GM10847 (cell line): ENCODE measurements at regions not wholly inside any gene's neighbourhood (a gene's known extent, or its start where the extent isn't known, plus 50 kb on each side); places are given as distances from the start of the nearest gene placed in this dataset.

Source experiments
- POLR2A ChIP-seq: IDR thresholded peaks from 2 replicates; pipeline ENCODE4 v1.6.1; 2011; ENCODE audit not compliant: insufficient read length; ENCODE audit errors: extremely low read depth

- no peak for TF ChIP-seq POLR2A
Measured at GRCh38 chr20:53828682-53829254, 235.1 kb upstream of the ZNF217 start.

GRCh38 chr20:53828088-53828681 is 234.5 kb upstream of the ZNF217 start:
- TF ChIP-seq POLR2A: no peak

- TF ChIP-seq POLR2A: no peak
Measured at GRCh38 chr20:53827292-53828087, 233.9 kb upstream of the ZNF217 start.

- no peak for TF ChIP-seq POLR2A
Measured at GRCh38 chr20:53826597-53827291, 233.1 kb upstream of the ZNF217 start.

GRCh38 chr20:53826090-53826489 is 232.5 kb upstream of the ZNF217 start:
- no peak for TF ChIP-seq POLR2A

- no peak for TF ChIP-seq POLR2A
Measured at GRCh38 chr20:53825282-53825681, 231.6 kb upstream of the ZNF217 start.

- no peak for TF ChIP-seq POLR2A
Measured at GRCh38 chr20:53824779-53825178, 231.1 kb upstream of the ZNF217 start.

- no peak for TF ChIP-seq POLR2A
Measured at GRCh38 chr20:53823121-53823764, 229.6 kb upstream of the ZNF217 start.

GRCh38 chr20:53822534-53822933 is 228.9 kb upstream of the ZNF217 start:
- TF ChIP-seq POLR2A: no peak

- TF ChIP-seq POLR2A: no peak
Measured at GRCh38 chr20:53819973-53820451, 226.4 kb upstream of the ZNF217 start.

GRCh38 chr20:53818457-53819177 is 225.0 kb upstream of the ZNF217 start:
- no peak for TF ChIP-seq POLR2A

- no peak for TF ChIP-seq POLR2A
Measured at GRCh38 chr20:53816872-53817398, 223.3 kb upstream of the ZNF217 start.

- TF ChIP-seq POLR2A: no peak
Measured at GRCh38 chr20:53815509-53815908, 221.9 kb upstream of the ZNF217 start.

GRCh38 chr20:53814060-53814459 is 220.4 kb upstream of the ZNF217 start:
- TF ChIP-seq POLR2A: no peak

GRCh38 chr20:53813636-53814035 is 220.0 kb upstream of the ZNF217 start:
- no peak for TF ChIP-seq POLR2A

- TF ChIP-seq POLR2A: no peak
Measured at GRCh38 chr20:53811577-53811976, 217.9 kb upstream of the ZNF217 start.
